Left renal cortex interstitium (tissue), 4 donors: ENCODE measurements at regions not wholly inside any gene's neighbourhood (a gene's known extent, or its start where the extent isn't known, plus 50 kb on each side); places are given as distances from the start of the nearest gene placed in this dataset.
"Not testable (repeated sequence)": the region's sequence is repeated elsewhere in the genome, so short reads cannot be mapped to it uniquely, and the experiment has no call there.

Experiments used
- DNase-seq, 4 donors: peaks; one replicate each; pipeline ENCODE4 v3.0.0-alpha.2; 2013; ENCODE audit warnings: low read depth in 4 of 4, low spot score in 2 of 4, missing footprints in 1 of 4

- DNase-seq = no peak
These were observed 137.9 kb upstream of the ZC3H15 start for GRCh38 chr2:186348200-186348599.

GRCh38 chr2:186349508-186349907, 136.6 kb upstream of the ZC3H15 start:
- DNase-seq = no peak

- DNase-seq = not testable (repeated sequence)
These were observed 131.9 kb upstream of the ZC3H15 start for GRCh38 chr2:186354160-186354559.

GRCh38 chr2:186365406-186365805, 120.7 kb upstream of the ZC3H15 start:
- DNase-seq = no peak

- no peak for DNase-seq
These were observed 107.0 kb upstream of the ZC3H15 start for GRCh38 chr2:186379052-186379451.

- no peak for DNase-seq
These were observed 105.3 kb upstream of the ZC3H15 start for GRCh38 chr2:186380805-186381204.

GRCh38 chr2:186381573-186381972, 104.5 kb upstream of the ZC3H15 start:
- DNase-seq = no peak

GRCh38 chr2:186382932-186383331, 103.1 kb upstream of the ZC3H15 start:
- no peak for DNase-seq

GRCh38 chr2:186384226-186384625, 101.8 kb upstream of the ZC3H15 start:
- DNase-seq = no peak

GRCh38 chr2:186385638-186386201, 100.3 kb upstream of the ZC3H15 start:
- DNase-seq = not testable (repeated sequence)

- no peak for DNase-seq
These were observed 86.9 kb upstream of the ZC3H15 start for GRCh38 chr2:186399082-186399644.

- DNase-seq = no peak
These were observed 80.2 kb upstream of the ZC3H15 start for GRCh38 chr2:186405842-186406241.

GRCh38 chr2:186407611-186408010, 78.4 kb upstream of the ZC3H15 start:
- DNase-seq = no peak

- DNase-seq = no peak
These were observed 75.3 kb upstream of the ZC3H15 start for GRCh38 chr2:186410802-186411201.

GRCh38 chr2:186422226-186422625, 63.8 kb upstream of the ZC3H15 start:
- no peak for DNase-seq

- DNase-seq = no peak
These were observed 62.6 kb upstream of the ZC3H15 start for GRCh38 chr2:186423481-186423880.

GRCh38 chr2:186424265-186424664, 61.8 kb upstream of the ZC3H15 start:
- DNase-seq = no peak

- DNase-seq = no peak
These were observed 60.5 kb upstream of the ZC3H15 start for GRCh38 chr2:186425576-186425975.

GRCh38 chr2:186426153-186427016, 59.7 kb upstream of the ZC3H15 start:
- DNase-seq = no peak

- not testable (repeated sequence) for DNase-seq
These were observed 59.1 kb upstream of the ZC3H15 start for GRCh38 chr2:186427017-186427350.

- DNase-seq = no peak
These were observed 58.1 kb upstream of the ZC3H15 start for GRCh38 chr2:186427970-186428369.

- DNase-seq = no peak
These were observed 57.0 kb upstream of the ZC3H15 start for GRCh38 chr2:186429104-186429503.
